ENCODE measurements at regions not wholly inside any gene's neighbourhood (a gene's known extent, or its start where the extent isn't known, plus 50 kb on each side); places are given as distances from the start of the nearest gene placed in this dataset.
A peak's percentile ranks its signal among the peaks of the same experiment; 100 is the strongest.

DNA sequence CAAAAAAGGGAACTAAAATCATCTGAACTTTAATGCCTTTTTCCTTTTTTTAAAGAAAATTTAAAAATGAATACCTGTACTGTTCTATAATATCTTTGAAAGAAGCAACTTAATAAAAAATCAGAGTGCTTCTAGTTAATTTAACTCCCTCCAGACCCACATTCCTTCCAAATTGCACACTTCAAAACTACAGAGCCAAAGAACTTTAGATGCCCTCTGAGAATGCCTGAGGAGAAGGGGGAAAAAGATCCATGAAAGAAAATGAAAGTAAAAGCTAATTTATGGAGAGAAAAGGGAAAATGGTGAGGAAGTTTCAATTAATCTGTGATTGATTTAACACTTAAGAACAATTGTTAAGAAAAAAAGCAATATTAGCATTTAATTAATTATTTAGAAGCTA is 1141.6 kb downstream of the IGSF11 start:
- H4K20me1 ChIP-seq (ENCODE audit: insufficient read depth, low read length) = no peaks in the 10 kb centered on the region
- H3K9ac ChIP-seq (ENCODE audit: low read depth, low read length) = no peak overlapping the region
- H3K9me3 ChIP-seq (ENCODE audit: insufficient read depth, low read length, severe bottlenecking) = peaks cover 2% of the 10 kb centered on the region
- no peaks in the 10 kb centered on the region for H3K4me1 ChIP-seq (ENCODE audit: insufficient read depth, low read length)
- H3K4me3 ChIP-seq (ENCODE audit: low read depth in 1 of 2, low read length in 2 of 2) = no peak overlapping the region
- no peak overlapping the region for H2AFZ ChIP-seq (ENCODE audit: low read depth, low read length)
- no peaks in the 10 kb centered on the region for H3K36me3 ChIP-seq (ENCODE audit: insufficient read depth, low read length)
- no peaks in the 10 kb centered on the region for H3K27me3 ChIP-seq (ENCODE audit: insufficient read depth, low read length, poor library complexity)
- H3K79me2 ChIP-seq (ENCODE audit: insufficient read depth, low read length) = no peaks in the 10 kb centered on the region
- no peak overlapping the region for H3K4me2 ChIP-seq (ENCODE audit: insufficient read depth, low read length)
- no peak overlapping the region for H3K27ac ChIP-seq (ENCODE audit: low read length)
- no peak for DNase-seq
- ATAC-seq (ENCODE audit: insufficient read depth, low read depth) = no peak
- TF ChIP-seq, protein P1, sequence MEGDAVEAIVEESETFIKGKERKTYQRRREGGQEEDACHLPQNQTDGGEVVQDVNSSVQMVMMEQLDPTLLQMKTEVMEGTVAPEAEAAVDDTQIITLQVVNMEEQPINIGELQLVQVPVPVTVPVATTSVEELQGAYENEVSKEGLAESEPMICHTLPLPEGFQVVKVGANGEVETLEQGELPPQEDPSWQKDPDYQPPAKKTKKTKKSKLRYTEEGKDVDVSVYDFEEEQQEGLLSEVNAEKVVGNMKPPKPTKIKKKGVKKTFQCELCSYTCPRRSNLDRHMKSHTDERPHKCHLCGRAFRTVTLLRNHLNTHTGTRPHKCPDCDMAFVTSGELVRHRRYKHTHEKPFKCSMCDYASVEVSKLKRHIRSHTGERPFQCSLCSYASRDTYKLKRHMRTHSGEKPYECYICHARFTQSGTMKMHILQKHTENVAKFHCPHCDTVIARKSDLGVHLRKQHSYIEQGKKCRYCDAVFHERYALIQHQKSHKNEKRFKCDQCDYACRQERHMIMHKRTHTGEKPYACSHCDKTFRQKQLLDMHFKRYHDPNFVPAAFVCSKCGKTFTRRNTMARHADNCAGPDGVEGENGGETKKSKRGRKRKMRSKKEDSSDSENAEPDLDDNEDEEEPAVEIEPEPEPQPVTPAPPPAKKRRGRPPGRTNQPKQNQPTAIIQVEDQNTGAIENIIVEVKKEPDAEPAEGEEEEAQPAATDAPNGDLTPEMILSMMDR (IDR thresholded peaks at IDR 0.05; ENCODE audit: borderline replicate concordance, extremely low read depth, low read length, poor library complexity, severe bottlenecking) = no peak
- TF ChIP-seq EZH2 (IDR thresholded peaks at IDR 0.05; ENCODE audit: borderline replicate concordance, low read depth, low read length, severe bottlenecking) = no peak

DNA sequence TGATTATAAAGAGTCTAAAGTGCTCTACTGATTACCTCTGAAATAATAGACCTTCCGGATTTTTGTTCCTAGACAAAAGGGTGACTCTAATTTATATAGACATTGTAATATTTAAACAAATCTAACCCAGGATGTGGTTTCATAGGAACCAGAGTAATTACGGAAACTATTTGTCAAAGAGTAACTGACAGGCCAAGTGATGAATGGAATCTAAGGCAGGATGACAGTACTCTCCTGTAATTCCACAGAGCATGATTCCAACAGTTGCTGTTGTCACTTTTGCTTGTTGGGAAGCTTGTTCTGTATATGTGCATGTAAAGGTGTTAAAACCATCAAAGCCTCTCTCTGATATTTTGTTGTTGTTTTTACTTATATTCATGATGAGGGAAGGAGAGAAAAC is 1141.0 kb downstream of the IGSF11 start:
- Histone ChIP-seq H4K20me1 (ENCODE audit: insufficient read depth, low read length) (no peaks in the 10 kb centered on the region), H3K4me3 (ENCODE audit: low read depth in 1 of 2, low read length in 2 of 2) (no peak overlapping the region), H3K4me1 (ENCODE audit: insufficient read depth, low read length) (no peaks in the 10 kb centered on the region), H3K36me3 (ENCODE audit: insufficient read depth, low read length) (no peaks in the 10 kb centered on the region), H3K27me3 (ENCODE audit: insufficient read depth, low read length, poor library complexity) (no peaks in the 10 kb centered on the region), H3K27ac (ENCODE audit: low read length) (no peak overlapping the region), H3K79me2 (ENCODE audit: insufficient read depth, low read length) (no peaks in the 10 kb centered on the region), H3K9me3 (ENCODE audit: insufficient read depth, low read length, severe bottlenecking) (peaks cover 2% of the 10 kb centered on the region), H3K9ac (ENCODE audit: low read depth, low read length) (no peak overlapping the region), H3K4me2 (ENCODE audit: insufficient read depth, low read length) (no peak overlapping the region), H2AFZ (ENCODE audit: low read depth, low read length) (no peak overlapping the region)
- no peak for ATAC-seq (ENCODE audit: insufficient read depth, low read depth)
- no peak for TF ChIP-seq EZH2 (IDR thresholded peaks at IDR 0.05; ENCODE audit: borderline replicate concordance, low read depth, low read length, severe bottlenecking)
- TF ChIP-seq, protein P1 (IDR thresholded peaks at IDR 0.05; ENCODE audit: borderline replicate concordance, extremely low read depth, low read length, poor library complexity, severe bottlenecking) = no peak
- no peak for DNase-seq

DNA sequence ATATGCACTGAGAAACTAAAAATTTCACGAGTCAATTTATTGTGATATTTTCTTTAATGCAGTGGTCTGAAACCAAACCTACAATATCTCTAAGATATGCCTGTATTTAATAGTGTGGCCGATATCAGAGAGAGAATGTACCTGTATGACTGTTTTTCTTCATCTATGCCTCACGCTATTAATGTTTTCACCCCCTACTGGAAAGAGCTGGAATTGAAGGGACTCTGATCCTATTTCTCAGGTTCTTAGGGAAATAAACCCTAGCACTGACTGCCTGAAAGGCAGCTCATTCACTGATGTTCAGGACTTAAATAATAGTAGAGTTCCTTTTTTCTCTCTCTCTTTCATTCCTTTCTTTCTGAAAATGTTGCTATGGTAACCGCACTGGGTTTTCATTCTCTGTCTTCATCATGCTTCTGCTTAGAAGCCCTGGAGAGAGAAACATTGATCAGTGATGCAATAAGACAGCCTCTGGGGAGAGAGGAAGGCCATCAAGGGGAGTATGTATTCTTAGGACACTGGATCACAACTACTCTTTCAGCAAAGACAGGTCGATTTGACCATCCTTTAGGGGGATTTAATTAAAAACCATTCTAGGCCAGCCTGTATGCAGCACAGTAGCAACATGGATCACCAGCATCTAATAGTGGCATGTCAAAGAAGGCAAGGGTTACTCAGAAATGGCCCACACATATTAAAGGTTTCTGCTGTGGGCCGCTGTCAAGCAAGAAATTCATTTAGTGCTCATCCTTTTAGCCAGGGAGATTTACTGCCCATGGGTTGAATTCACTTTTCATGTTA is 1135.7 kb downstream of the IGSF11 start:
- Histone ChIP-seq H3K4me1 (ENCODE audit: insufficient read depth, low read length) (no peaks in the 10 kb centered on the region), H3K9ac (ENCODE audit: low read depth, low read length) (no peak overlapping the region), H3K4me3 (ENCODE audit: low read depth in 1 of 2, low read length in 2 of 2) (no peak overlapping the region), H3K27me3 (ENCODE audit: insufficient read depth, low read length, poor library complexity) (no peaks in the 10 kb centered on the region), H3K9me3 (ENCODE audit: insufficient read depth, low read length, severe bottlenecking) (peaks cover 2% of the 10 kb centered on the region), H3K4me2 (ENCODE audit: insufficient read depth, low read length) (no peak overlapping the region), H3K79me2 (ENCODE audit: insufficient read depth, low read length) (no peaks in the 10 kb centered on the region), H3K36me3 (ENCODE audit: insufficient read depth, low read length) (no peaks in the 10 kb centered on the region), H3K27ac (ENCODE audit: low read length) (no peak overlapping the region), H4K20me1 (ENCODE audit: insufficient read depth, low read length) (no peaks in the 10 kb centered on the region), H2AFZ (ENCODE audit: low read depth, low read length) (no peak overlapping the region)
- ATAC-seq (ENCODE audit: insufficient read depth, low read depth) (no peak), DNase-seq (no peak)
- no peak for TF ChIP-seq EZH2 (IDR thresholded peaks at IDR 0.05; ENCODE audit: borderline replicate concordance, low read depth, low read length, severe bottlenecking)
- TF ChIP-seq, protein P1 (IDR thresholded peaks at IDR 0.05; ENCODE audit: borderline replicate concordance, extremely low read depth, low read length, poor library complexity, severe bottlenecking) = peak; percentile 39
